ENCODE measurements at regions not wholly inside any gene's neighbourhood (a gene's known extent, or its start where the extent isn't known, plus 50 kb on each side); places are given as distances from the start of the nearest gene placed in this dataset.

DNA sequence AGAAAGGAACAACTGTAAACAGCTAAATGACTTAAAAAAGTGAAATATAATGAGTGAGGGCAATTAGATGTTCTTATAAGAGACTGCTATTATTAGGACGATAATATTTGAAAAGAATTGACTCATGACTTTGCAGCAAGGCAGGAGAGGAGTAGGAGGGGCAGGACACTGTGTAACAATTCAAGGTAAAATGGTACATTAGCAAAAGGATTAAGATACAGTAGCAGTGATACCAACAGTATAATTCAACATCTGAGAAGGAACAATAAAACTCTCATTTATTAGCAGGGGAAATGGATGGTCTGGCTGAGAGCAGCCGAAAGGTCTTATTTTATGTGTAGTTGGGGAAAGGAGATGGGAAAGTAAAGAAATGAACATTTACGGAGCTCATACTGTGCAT is 315.5 kb upstream of the BOD1L1 start:
- TF ChIP-seq, protein P1, sequence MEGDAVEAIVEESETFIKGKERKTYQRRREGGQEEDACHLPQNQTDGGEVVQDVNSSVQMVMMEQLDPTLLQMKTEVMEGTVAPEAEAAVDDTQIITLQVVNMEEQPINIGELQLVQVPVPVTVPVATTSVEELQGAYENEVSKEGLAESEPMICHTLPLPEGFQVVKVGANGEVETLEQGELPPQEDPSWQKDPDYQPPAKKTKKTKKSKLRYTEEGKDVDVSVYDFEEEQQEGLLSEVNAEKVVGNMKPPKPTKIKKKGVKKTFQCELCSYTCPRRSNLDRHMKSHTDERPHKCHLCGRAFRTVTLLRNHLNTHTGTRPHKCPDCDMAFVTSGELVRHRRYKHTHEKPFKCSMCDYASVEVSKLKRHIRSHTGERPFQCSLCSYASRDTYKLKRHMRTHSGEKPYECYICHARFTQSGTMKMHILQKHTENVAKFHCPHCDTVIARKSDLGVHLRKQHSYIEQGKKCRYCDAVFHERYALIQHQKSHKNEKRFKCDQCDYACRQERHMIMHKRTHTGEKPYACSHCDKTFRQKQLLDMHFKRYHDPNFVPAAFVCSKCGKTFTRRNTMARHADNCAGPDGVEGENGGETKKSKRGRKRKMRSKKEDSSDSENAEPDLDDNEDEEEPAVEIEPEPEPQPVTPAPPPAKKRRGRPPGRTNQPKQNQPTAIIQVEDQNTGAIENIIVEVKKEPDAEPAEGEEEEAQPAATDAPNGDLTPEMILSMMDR (IDR thresholded peaks at IDR 0.05), result no peak
- TF ChIP-seq POLR2A (IDR thresholded peaks at IDR 0.05) (no peak), POLR2AphosphoS5 (IDR thresholded peaks at IDR 0.05) (no peak), EP300 (IDR thresholded peaks at IDR 0.05) (no peak)
